IMR-90 (cell line): ENCODE measurements at regions not wholly inside any gene's neighbourhood (a gene's known extent, or its start where the extent isn't known, plus 50 kb on each side); places are given as distances from the start of the nearest gene placed in this dataset.
"Not testable (repeated sequence)": the region's sequence is repeated elsewhere in the genome, so short reads cannot be mapped to it uniquely, and the experiment has no call there.

ENCODE experiments used
- CEBPB ChIP-seq: IDR thresholded peaks from 2 replicates; pipeline ENCODE4 v1.6.1; 2012; ENCODE audit warnings: low read depth, low read length, improper control_type of control experiment
- CTCF ChIP-seq: conservative IDR thresholded peaks from 2 replicates; pipeline ENCODE4 v1.5.1; 2012; ENCODE audit warnings: mild to moderate bottlenecking, low read depth, low read length, improper control_type of control experiment
- ELK1 ChIP-seq: fragments of 150-350 bp; IDR thresholded peaks from 2 replicates; pipeline ENCODE4 v1.6.1; 2016; ENCODE audit warnings: low read depth, mild to moderate bottlenecking, low read length, moderate library complexity, borderline replicate concordance
- MAFK ChIP-seq: IDR thresholded peaks from 2 replicates; pipeline ENCODE4 v1.6.1; 2012; ENCODE audit warnings: low read depth, low read length, improper control_type of control experiment
- POLR2A ChIP-seq: IDR thresholded peaks from 2 replicates; pipeline ENCODE4 v1.6.1; 2012; ENCODE audit warnings: mild to moderate bottlenecking, low read depth, low read length
- RCOR1 ChIP-seq: IDR thresholded peaks from 2 replicates; pipeline ENCODE4 v1.6.1; 2012; ENCODE audit warnings: mild to moderate bottlenecking, low read length, improper control_type of control experiment; ENCODE audit not compliant: insufficient replicate concordance
- SMC3 ChIP-seq: fragments of 150-350 bp; IDR thresholded peaks from 2 replicates; pipeline ENCODE4 v1.6.1; 2016; ENCODE audit warnings: low read depth, mild to moderate bottlenecking, antibody characterized with exemption, low read length, moderate library complexity
- USF2 ChIP-seq: fragments of 150-350 bp; IDR thresholded peaks from 2 replicates; pipeline ENCODE4 v1.6.1; 2017; ENCODE audit warnings: mild to moderate bottlenecking, antibody characterized with exemption, low read length, low read depth

GRCh38 chr6:57813271-57814075 is 496.0 kb downstream of the PRIM2 start:
- not testable (repeated sequence) for TF ChIP-seq CTCF, SMC3, CEBPB, RCOR1, MAFK, POLR2A, ELK1, USF2
